Keratinocyte (primary cell): ENCODE measurements at regions not wholly inside any gene's neighbourhood (a gene's known extent, or its start where the extent isn't known, plus 50 kb on each side); places are given as distances from the start of the nearest gene placed in this dataset.

Source experiments
- DNase-seq: peaks from one replicate; pipeline ENCODE4 v3.0.0-alpha.2; 2011; ENCODE audit warnings: low read depth, missing footprints, low spot score
- FAIRE-seq: peaks from 2 replicates; lab custom pipeline; 2011; peaks lifted over from hg19 to GRCh38; lab: Jason Lieb, UNC
- H2AFZ ChIP-seq: 2 replicates; pipeline ENCODE4 v1.6.0; 2012; ENCODE audit warnings: low read length, control low read depth, inconsistent platforms; ENCODE audit not compliant: control insufficient read depth
- H3K27ac ChIP-seq: 2 replicates; pipeline ENCODE4 v1.5.1; 2011; ENCODE audit warnings: low read length; ENCODE audit not compliant: control insufficient read depth, insufficient read depth
- H3K27me3 ChIP-seq: 3 replicates; pipeline ENCODE4 v1.6.0; 2011; ENCODE audit warnings: low read length; ENCODE audit not compliant: control insufficient read depth, insufficient read depth; ENCODE audit errors: extremely low read depth
- H3K36me3 ChIP-seq, 2 experiments: 2 replicates in 1 of 2; 3 replicates in 1 of 2; pipeline ENCODE4 v1.5.1; 2011; ENCODE audit warnings: low read length in 2 of 2, mild to moderate bottlenecking in 1 of 2; ENCODE audit not compliant: control insufficient read depth in 2 of 2, insufficient read depth in 2 of 2; ENCODE audit errors: extremely low read depth in 1 of 2
- H3K4me1 ChIP-seq: 3 replicates; pipeline ENCODE4 v1.5.1; 2011; ENCODE audit warnings: low read length; ENCODE audit not compliant: control insufficient read depth, insufficient read depth; ENCODE audit errors: extremely low read depth
- H3K4me2 ChIP-seq: 3 replicates; pipeline ENCODE4 v1.6.0; 2011; ENCODE audit warnings: low read depth, low read length; ENCODE audit not compliant: control insufficient read depth, insufficient read depth; ENCODE audit errors: extremely low read depth
- H3K4me3 ChIP-seq, 3 experiments: fragments of 200-600 bp in 1 of 3; sonication (generic) in 1 of 3; 2 replicates in 2 of 3; 3 replicates in 1 of 3; pipeline ENCODE4 v1.5.1; 2011 to 2016; ENCODE audit warnings: low read length in 3 of 3, mild to moderate bottlenecking in 3 of 3, control low read depth in 2 of 3, inconsistent platforms in 1 of 3, low read depth in 1 of 3, mixed read lengths in 1 of 3, mixed run types in 1 of 3, moderate library complexity in 1 of 3; ENCODE audit not compliant: control insufficient read depth in 2 of 3, insufficient read depth in 2 of 3; ENCODE audit errors: extremely low read depth in 1 of 3
- H3K79me2 ChIP-seq: 2 replicates; pipeline ENCODE4 v1.6.0; 2012; ENCODE audit warnings: low read length; ENCODE audit not compliant: control insufficient read depth, insufficient read depth
- H3K9ac ChIP-seq: 3 replicates; pipeline ENCODE4 v1.6.0; 2011; ENCODE audit warnings: low read length; ENCODE audit not compliant: control insufficient read depth, insufficient read depth; ENCODE audit errors: extremely low read depth
- H3K9me1 ChIP-seq: 3 replicates; pipeline ENCODE4 v1.6.0; 2011; ENCODE audit warnings: low read length; ENCODE audit not compliant: control insufficient read depth, insufficient read depth; ENCODE audit errors: extremely low read depth
- H3K9me3 ChIP-seq: 2 replicates; pipeline ENCODE4 v1.5.1; 2012; ENCODE audit warnings: low read depth, low read length; ENCODE audit not compliant: control insufficient read depth
- H4K20me1 ChIP-seq: 3 replicates; pipeline ENCODE4 v1.6.0; 2011; ENCODE audit warnings: low read length; ENCODE audit not compliant: control insufficient read depth, insufficient read depth; ENCODE audit errors: extremely low read depth
- EZH2 ChIP-seq: IDR thresholded peaks from one replicate; pipeline ENCODE4 v1.6.1; 2012; ENCODE audit warnings: inconsistent platforms, mild to moderate bottlenecking, low read length, moderate library complexity
- dilution Hi-C: fragments of 300-500 bp; cut with MboI; formaldehyde crosslinking; loops from one replicate; pipeline ENCODE4 v1.7.0; 2020; ENCODE audit warnings: low sequenced_read_pairs; ENCODE audit not compliant: extremely low pct_ligation_motif_present
- TF ChIP-seq, protein P1 (sequence below), 3 experiments: IDR thresholded peaks in 1 of 3; conservative IDR thresholded peaks in 1 of 3; optimal IDR thresholded peaks in 1 of 3; 2 replicates in 2 of 3; 3 replicates in 1 of 3; pipeline versions ENCODE3 to v1.5.1; 2011; ENCODE audit warnings: low read length in 3 of 3, mild to moderate bottlenecking in 3 of 3, moderate library complexity in 2 of 3, control low read depth in 1 of 3, inconsistent platforms in 1 of 3; ENCODE audit not compliant: insufficient read depth in 2 of 3; ENCODE audit errors: extremely low read depth in 1 of 3

DNA sequence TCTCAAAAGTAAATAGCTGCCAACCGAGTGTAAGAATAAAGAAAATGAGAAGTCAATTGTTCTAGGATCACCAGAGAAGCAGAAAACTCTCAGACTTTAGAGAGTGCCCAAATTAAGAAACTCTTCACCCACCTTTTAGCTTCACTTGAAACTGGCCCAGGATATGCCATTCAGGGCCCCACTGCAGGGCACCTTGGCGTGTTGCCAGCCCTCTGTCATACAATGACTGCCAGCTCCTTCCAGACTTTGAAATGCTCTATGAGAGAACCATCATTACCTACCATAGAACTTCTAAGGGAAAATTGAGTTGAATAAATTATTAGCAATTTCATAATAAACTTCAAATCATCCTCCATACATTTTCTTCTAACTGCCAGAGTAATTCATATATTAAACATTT, 240.5 kb downstream of the CETN3 start:
- H3K9me1 ChIP-seq: no peaks in the 10 kb centered on the region
- H4K20me1 ChIP-seq: no peaks in the 10 kb centered on the region
- H3K9me3 ChIP-seq: no peaks in the 10 kb centered on the region
- no peak for FAIRE-seq
- H3K36me3 ChIP-seq: no peaks in the 10 kb centered on the region
- no peak for TF ChIP-seq EZH2
- TF ChIP-seq, protein P1, sequence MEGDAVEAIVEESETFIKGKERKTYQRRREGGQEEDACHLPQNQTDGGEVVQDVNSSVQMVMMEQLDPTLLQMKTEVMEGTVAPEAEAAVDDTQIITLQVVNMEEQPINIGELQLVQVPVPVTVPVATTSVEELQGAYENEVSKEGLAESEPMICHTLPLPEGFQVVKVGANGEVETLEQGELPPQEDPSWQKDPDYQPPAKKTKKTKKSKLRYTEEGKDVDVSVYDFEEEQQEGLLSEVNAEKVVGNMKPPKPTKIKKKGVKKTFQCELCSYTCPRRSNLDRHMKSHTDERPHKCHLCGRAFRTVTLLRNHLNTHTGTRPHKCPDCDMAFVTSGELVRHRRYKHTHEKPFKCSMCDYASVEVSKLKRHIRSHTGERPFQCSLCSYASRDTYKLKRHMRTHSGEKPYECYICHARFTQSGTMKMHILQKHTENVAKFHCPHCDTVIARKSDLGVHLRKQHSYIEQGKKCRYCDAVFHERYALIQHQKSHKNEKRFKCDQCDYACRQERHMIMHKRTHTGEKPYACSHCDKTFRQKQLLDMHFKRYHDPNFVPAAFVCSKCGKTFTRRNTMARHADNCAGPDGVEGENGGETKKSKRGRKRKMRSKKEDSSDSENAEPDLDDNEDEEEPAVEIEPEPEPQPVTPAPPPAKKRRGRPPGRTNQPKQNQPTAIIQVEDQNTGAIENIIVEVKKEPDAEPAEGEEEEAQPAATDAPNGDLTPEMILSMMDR (optimal IDR thresholded peaks at IDR 0.05 in 1 of 3, IDR thresholded peaks at IDR 0.05 in 1 of 3, conservative IDR thresholded peaks at IDR 0.05 in 1 of 3; ENCODE audit: extremely low read depth in 1 of 3, insufficient read depth in 2 of 3, low read length in 3 of 3): no peak
- no peaks in the 10 kb centered on the region for H3K4me1 ChIP-seq
- H3K27ac ChIP-seq: no peak overlapping the region
- dilution Hi-C loops: no loop called here
- H3K79me2 ChIP-seq: no peaks in the 10 kb centered on the region
- H3K9ac ChIP-seq: no peak overlapping the region
- no peak overlapping the region for H2AFZ ChIP-seq
- no peak for DNase-seq
- no peak overlapping the region for H3K4me2 ChIP-seq
- no peaks in the 10 kb centered on the region for H3K27me3 ChIP-seq
- no peak overlapping the region for H3K4me3 ChIP-seq

DNA sequence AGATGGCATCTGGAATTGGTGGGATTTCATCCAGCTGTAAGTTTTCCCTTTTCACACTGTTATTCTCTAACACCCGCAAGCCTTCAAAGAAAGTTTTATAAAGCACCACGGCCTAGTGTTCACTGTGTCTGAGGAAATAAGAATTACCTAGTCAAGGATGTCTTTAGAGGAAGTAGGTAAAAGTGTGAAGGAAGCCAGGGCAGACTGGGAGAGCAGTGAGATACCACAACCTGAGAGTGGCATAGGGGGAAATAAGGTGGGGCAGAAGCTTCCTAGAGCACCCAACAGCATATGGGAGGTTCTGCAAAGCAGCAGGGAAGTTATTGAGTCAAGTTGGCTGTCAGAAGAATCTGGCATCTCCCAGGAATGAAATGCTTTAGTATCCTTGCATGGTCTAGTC, 241.2 kb downstream of the CETN3 start:
- H3K9ac ChIP-seq: no peak overlapping the region
- DNase-seq: no peak
- H3K27me3 ChIP-seq: no peaks in the 10 kb centered on the region
- no peaks in the 10 kb centered on the region for H4K20me1 ChIP-seq
- dilution Hi-C loops: no loop called here
- no peak overlapping the region for H3K27ac ChIP-seq
- no peak overlapping the region for H3K4me2 ChIP-seq
- H3K9me3 ChIP-seq: no peaks in the 10 kb centered on the region
- TF ChIP-seq EZH2: no peak
- TF ChIP-seq, protein P1 (optimal IDR thresholded peaks at IDR 0.05 in 1 of 3, IDR thresholded peaks at IDR 0.05 in 1 of 3, conservative IDR thresholded peaks at IDR 0.05 in 1 of 3; ENCODE audit: extremely low read depth in 1 of 3, insufficient read depth in 2 of 3, low read length in 3 of 3): no peak
- no peaks in the 10 kb centered on the region for H3K9me1 ChIP-seq
- H2AFZ ChIP-seq: no peak overlapping the region
- H3K79me2 ChIP-seq: no peaks in the 10 kb centered on the region
- no peaks in the 10 kb centered on the region for H3K4me1 ChIP-seq
- no peak overlapping the region for H3K4me3 ChIP-seq
- H3K36me3 ChIP-seq: no peaks in the 10 kb centered on the region
- FAIRE-seq: no peak
